ENCODE measurements at regions not wholly inside any gene's neighbourhood (a gene's known extent, or its start where the extent isn't known, plus 50 kb on each side); places are given as distances from the start of the nearest gene placed in this dataset.

DNA sequence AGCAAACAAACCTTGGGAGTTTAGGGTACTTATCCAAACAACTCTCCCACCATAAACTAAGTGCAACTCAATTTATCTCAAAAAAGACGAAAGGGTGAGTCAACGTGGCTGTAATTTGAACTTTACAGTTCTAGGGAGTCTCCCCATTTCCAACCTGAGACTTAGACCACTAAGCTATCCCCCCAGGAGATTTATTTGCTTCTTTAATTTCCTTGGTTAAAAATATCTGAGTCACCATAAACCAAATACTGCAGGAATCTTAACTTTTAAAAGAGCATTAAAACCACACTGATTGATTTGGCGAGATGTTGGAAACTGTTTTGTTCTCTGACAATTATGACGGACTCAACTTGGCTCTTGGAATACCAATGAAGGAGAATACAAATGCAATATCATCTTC is 299.3 kb upstream of the SOX9 start:
- no peak overlapping the region for H3K4me3 ChIP-seq (ENCODE audit: low read depth in 1 of 3, low read length in 3 of 3)
- DNase-seq (ENCODE audit: low spot score) = no peak
- no peaks in the 10 kb centered on the region for H3K27me3 ChIP-seq (ENCODE audit: control insufficient read depth in 4 of 4, insufficient read depth in 4 of 4, low read length in 3 of 4)
- no peak overlapping the region for H3K27ac ChIP-seq (ENCODE audit: low read depth in 1 of 2, low read length in 2 of 2)
- H3K9ac ChIP-seq (ENCODE audit: low read depth in 1 of 2, low read length in 2 of 2) = no peak overlapping the region
- H3K9me3 ChIP-seq (ENCODE audit: control insufficient read depth in 4 of 4, low read length in 3 of 4) = no peaks in the 10 kb centered on the region
- no peaks in the 10 kb centered on the region for H3K4me1 ChIP-seq (ENCODE audit: control insufficient read depth in 4 of 4, insufficient read depth in 4 of 4, low read length in 3 of 4)
- 76% methylated on average over 4 of the region's 4 CpGs for WGBS
- no peak for TF ChIP-seq HNF4A (conservative IDR thresholded peaks at IDR 0.05)
- no peak for TF ChIP-seq FOXA2 (IDR thresholded peaks at IDR 0.05)
- TF ChIP-seq YY1 (IDR thresholded peaks at IDR 0.05) = no peak
- no peak for TF ChIP-seq FOXA1 (IDR thresholded peaks at IDR 0.05)
- no peak for TF ChIP-seq SP1 (IDR thresholded peaks at IDR 0.05)
- H3K36me3 ChIP-seq (ENCODE audit: control insufficient read depth in 4 of 4, insufficient read depth in 3 of 4, low read depth in 1 of 4, low read length in 3 of 4) = no peaks in the 10 kb centered on the region

GRCh38 chr17:71824671-71825070 is 296.1 kb upstream of the SOX9 start:
- Histone ChIP-seq H3K4me1 (ENCODE audit: control insufficient read depth in 4 of 4, insufficient read depth in 4 of 4, low read length in 3 of 4) (no peaks in the 10 kb centered on the region), H3K9ac (ENCODE audit: low read depth in 1 of 2, low read length in 2 of 2) (no peak overlapping the region), H3K4me3 (ENCODE audit: low read depth in 1 of 3, low read length in 3 of 3) (no peak overlapping the region), H3K27me3 (ENCODE audit: control insufficient read depth in 4 of 4, insufficient read depth in 4 of 4, low read length in 3 of 4) (no peaks in the 10 kb centered on the region), H3K36me3 (ENCODE audit: control insufficient read depth in 4 of 4, insufficient read depth in 3 of 4, low read depth in 1 of 4, low read length in 3 of 4) (no peaks in the 10 kb centered on the region), H3K27ac (ENCODE audit: low read depth in 1 of 2, low read length in 2 of 2) (no peak overlapping the region), H3K9me3 (ENCODE audit: control insufficient read depth in 4 of 4, low read length in 3 of 4) (no peaks in the 10 kb centered on the region)
- WGBS = 75% methylated on average over 4 of the region's 4 CpGs
- no peak for TF ChIP-seq JUND (IDR thresholded peaks at IDR 0.05)
- TF ChIP-seq YY1 (IDR thresholded peaks at IDR 0.05) = no peak
- TF ChIP-seq HNF4A (conservative IDR thresholded peaks at IDR 0.05) = no peak
- TF ChIP-seq HNF4G (IDR thresholded peaks at IDR 0.05) = no peak
- no peak for TF ChIP-seq RXRA (IDR thresholded peaks at IDR 0.05)
- TF ChIP-seq GABPA (IDR thresholded peaks at IDR 0.05 in 1 of 2, conservative IDR thresholded peaks at IDR 0.05 in 1 of 2) = no peak
- no peak for TF ChIP-seq EGR1 (IDR thresholded peaks at IDR 0.05; ENCODE audit: low read depth in 2 of 2)
- TF ChIP-seq ATF3 (IDR thresholded peaks at IDR 0.05) = no peak
- TF ChIP-seq, protein P1, sequence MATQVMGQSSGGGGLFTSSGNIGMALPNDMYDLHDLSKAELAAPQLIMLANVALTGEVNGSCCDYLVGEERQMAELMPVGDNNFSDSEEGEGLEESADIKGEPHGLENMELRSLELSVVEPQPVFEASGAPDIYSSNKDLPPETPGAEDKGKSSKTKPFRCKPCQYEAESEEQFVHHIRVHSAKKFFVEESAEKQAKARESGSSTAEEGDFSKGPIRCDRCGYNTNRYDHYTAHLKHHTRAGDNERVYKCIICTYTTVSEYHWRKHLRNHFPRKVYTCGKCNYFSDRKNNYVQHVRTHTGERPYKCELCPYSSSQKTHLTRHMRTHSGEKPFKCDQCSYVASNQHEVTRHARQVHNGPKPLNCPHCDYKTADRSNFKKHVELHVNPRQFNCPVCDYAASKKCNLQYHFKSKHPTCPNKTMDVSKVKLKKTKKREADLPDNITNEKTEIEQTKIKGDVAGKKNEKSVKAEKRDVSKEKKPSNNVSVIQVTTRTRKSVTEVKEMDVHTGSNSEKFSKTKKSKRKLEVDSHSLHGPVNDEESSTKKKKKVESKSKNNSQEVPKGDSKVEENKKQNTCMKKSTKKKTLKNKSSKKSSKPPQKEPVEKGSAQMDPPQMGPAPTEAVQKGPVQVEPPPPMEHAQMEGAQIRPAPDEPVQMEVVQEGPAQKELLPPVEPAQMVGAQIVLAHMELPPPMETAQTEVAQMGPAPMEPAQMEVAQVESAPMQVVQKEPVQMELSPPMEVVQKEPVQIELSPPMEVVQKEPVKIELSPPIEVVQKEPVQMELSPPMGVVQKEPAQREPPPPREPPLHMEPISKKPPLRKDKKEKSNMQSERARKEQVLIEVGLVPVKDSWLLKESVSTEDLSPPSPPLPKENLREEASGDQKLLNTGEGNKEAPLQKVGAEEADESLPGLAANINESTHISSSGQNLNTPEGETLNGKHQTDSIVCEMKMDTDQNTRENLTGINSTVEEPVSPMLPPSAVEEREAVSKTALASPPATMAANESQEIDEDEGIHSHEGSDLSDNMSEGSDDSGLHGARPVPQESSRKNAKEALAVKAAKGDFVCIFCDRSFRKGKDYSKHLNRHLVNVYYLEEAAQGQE (IDR thresholded peaks at IDR 0.05) = no peak
- no peak for DNase-seq (ENCODE audit: low spot score)

DNA sequence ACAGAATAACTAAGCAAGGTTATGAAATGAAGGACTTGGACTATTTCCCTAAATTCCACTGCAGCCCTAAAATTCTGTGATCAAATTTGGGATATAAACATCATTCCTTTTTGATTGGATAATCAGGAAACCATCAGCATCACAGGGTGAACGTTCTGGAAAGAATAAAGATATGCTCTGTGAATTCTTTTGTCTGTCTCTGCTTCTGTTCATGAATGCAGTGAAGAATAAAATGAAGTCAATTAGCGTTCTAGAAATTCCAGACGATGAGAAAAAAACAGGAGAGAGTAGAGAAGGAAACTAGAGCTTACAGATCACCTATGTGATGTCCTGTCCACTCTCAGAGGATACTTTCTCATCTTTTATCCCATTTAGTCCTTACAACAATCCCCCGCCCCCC is 295.1 kb upstream of the SOX9 start:
- Histone ChIP-seq H3K9me3 (ENCODE audit: control insufficient read depth in 4 of 4, low read length in 3 of 4) (no peaks in the 10 kb centered on the region), H3K4me1 (ENCODE audit: control insufficient read depth in 4 of 4, insufficient read depth in 4 of 4, low read length in 3 of 4) (no peaks in the 10 kb centered on the region), H3K27me3 (ENCODE audit: control insufficient read depth in 4 of 4, insufficient read depth in 4 of 4, low read length in 3 of 4) (peaks cover 0 to 3% (median 0%) of the 10 kb centered on the region in 4 donors), H3K9ac (ENCODE audit: low read depth in 1 of 2, low read length in 2 of 2) (no peak overlapping the region), H3K36me3 (ENCODE audit: control insufficient read depth in 4 of 4, insufficient read depth in 3 of 4, low read depth in 1 of 4, low read length in 3 of 4) (no peaks in the 10 kb centered on the region), H3K4me3 (ENCODE audit: low read depth in 1 of 3, low read length in 3 of 3) (no peak overlapping the region), H3K27ac (ENCODE audit: low read depth in 1 of 2, low read length in 2 of 2) (no peak overlapping the region)
- TF ChIP-seq HNF4G (IDR thresholded peaks at IDR 0.05) = no peak
- no peak for TF ChIP-seq RAD21 (IDR thresholded peaks at IDR 0.05)
- TF ChIP-seq HNF4A (conservative IDR thresholded peaks at IDR 0.05) = no peak
- TF ChIP-seq, protein P2, sequence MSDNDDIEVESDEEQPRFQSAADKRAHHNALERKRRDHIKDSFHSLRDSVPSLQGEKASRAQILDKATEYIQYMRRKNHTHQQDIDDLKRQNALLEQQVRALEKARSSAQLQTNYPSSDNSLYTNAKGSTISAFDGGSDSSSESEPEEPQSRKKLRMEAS (IDR thresholded peaks at IDR 0.05) = no peak
- no peak for TF ChIP-seq TAF1 (conservative IDR thresholded peaks at IDR 0.05)
- no peak for TF ChIP-seq GABPA (IDR thresholded peaks at IDR 0.05 in 1 of 2, conservative IDR thresholded peaks at IDR 0.05 in 1 of 2)
- no peak for TF ChIP-seq FOXA2 (IDR thresholded peaks at IDR 0.05)
- TF ChIP-seq ATF3 (IDR thresholded peaks at IDR 0.05) = no peak
- TF ChIP-seq SP1 (IDR thresholded peaks at IDR 0.05) = no peak
- TF ChIP-seq, protein P1 (IDR thresholded peaks at IDR 0.05) = no peak
- TF ChIP-seq RXRA (IDR thresholded peaks at IDR 0.05) = no peak
- TF ChIP-seq, protein P3, sequence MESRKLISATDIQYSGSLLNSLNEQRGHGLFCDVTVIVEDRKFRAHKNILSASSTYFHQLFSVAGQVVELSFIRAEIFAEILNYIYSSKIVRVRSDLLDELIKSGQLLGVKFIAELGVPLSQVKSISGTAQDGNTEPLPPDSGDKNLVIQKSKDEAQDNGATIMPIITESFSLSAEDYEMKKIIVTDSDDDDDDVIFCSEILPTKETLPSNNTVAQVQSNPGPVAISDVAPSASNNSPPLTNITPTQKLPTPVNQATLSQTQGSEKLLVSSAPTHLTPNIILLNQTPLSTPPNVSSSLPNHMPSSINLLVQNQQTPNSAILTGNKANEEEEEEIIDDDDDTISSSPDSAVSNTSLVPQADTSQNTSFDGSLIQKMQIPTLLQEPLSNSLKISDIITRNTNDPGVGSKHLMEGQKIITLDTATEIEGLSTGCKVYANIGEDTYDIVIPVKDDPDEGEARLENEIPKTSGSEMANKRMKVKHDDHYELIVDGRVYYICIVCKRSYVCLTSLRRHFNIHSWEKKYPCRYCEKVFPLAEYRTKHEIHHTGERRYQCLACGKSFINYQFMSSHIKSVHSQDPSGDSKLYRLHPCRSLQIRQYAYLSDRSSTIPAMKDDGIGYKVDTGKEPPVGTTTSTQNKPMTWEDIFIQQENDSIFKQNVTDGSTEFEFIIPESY (IDR thresholded peaks at IDR 0.05) = no peak
- no peak for TF ChIP-seq JUND (IDR thresholded peaks at IDR 0.05)
- no peak for DNase-seq (ENCODE audit: low spot score)
- WGBS = 67% methylated on average over 4 of the region's 4 CpGs

All from liver (tissue), 7 donors.